ENCODE measurements at regions not wholly inside any gene's neighbourhood (a gene's known extent, or its start where the extent isn't known, plus 50 kb on each side); places are given as distances from the start of the nearest gene placed in this dataset.

GRCh38 chr10:130888493-130888892, 423.0 kb downstream of the TCERG1L start:
- CTCF ChIA-PET: interaction anchor here (1.0 kb wide), 1 partner anchor 180 kb away, joined by 3 read pairs; no protein-coding TSS in a partner anchor
- Histone ChIP-seq H3K4me3 (no peak overlapping the region), H3K4me1 (no peaks in the 10 kb centered on the region), H3K4me2 (no peak overlapping the region), H3K9me3 (no peaks in the 10 kb centered on the region), H3K27ac (no peak overlapping the region)
- ATAC-seq (no peak), FAIRE-seq (no peak), DNase-seq (ENCODE audit: low read depth in 1 of 2, low spot score in 1 of 2) (no peak)
- no peak for TF ChIP-seq NFE2L2 (conservative IDR thresholded peaks at IDR 0.05; ENCODE audit: low read length)
- no peak for TF ChIP-seq BCL3 (IDR thresholded peaks at IDR 0.05)
- no peak for TF ChIP-seq POLR2AphosphoS2 (conservative IDR thresholded peaks at IDR 0.05; ENCODE audit: low read length)
- no peak for TF ChIP-seq USF2 (IDR thresholded peaks at IDR 0.05)
- TF ChIP-seq HOXB13 (CRISPR knock-in tag; IDR thresholded peaks at IDR 0.05; ENCODE audit: low read depth): no peak
- no peak for TF ChIP-seq MAZ (IDR thresholded peaks at IDR 0.05; ENCODE audit: borderline replicate concordance, low read depth, low read length)
- TF ChIP-seq MYC (IDR thresholded peaks at IDR 0.05; ENCODE audit: borderline replicate concordance, low read length): no peak
- TF ChIP-seq ZFP36 (IDR thresholded peaks at IDR 0.05; ENCODE audit: borderline replicate concordance, partially characterized antibody): no peak
- no peak for TF ChIP-seq RAD21 (conservative IDR thresholded peaks at IDR 0.05 in 1 of 2, IDR thresholded peaks at IDR 0.05 in 1 of 2)
- no peak for TF ChIP-seq EP300 (IDR thresholded peaks at IDR 0.05)
- no peak for TF ChIP-seq PHF8 (IDR thresholded peaks at IDR 0.05; ENCODE audit: borderline replicate concordance, low read depth)
- no peak for TF ChIP-seq KDM5A (IDR thresholded peaks at IDR 0.05)
- no peak for TF ChIP-seq HEYL (CRISPR knock-in tag; IDR thresholded peaks at IDR 0.05)
- TF ChIP-seq REST (IDR thresholded peaks at IDR 0.05): no peak
- TF ChIP-seq CTCF (IDR thresholded peaks at IDR 0.05): no peak
- TF ChIP-seq EHF (CRISPR knock-in tag; IDR thresholded peaks at IDR 0.05): no peak
- POLR2A ChIA-PET: no interaction called here
- WGBS (ENCODE audit: missing lambda C conversion rate): 28% methylated on average over 2 of the region's 2 CpGs

- ChIA-PET CTCF (interaction anchor here (1.0 kb wide), 1 partner anchor 179 kb away, joined by 3 read pairs; no protein-coding TSS in a partner anchor), POLR2A (no interaction called here)
- H3K27ac ChIP-seq: no peak overlapping the region
- TF ChIP-seq ZSCAN20 (CRISPR knock-in tag; IDR thresholded peaks at IDR 0.05): no peak
- no peak for TF ChIP-seq RNF2 (IDR thresholded peaks at IDR 0.05; ENCODE audit: borderline replicate concordance, low read depth)
- TF ChIP-seq MYC (IDR thresholded peaks at IDR 0.05; ENCODE audit: borderline replicate concordance, low read length): no peak
- TF ChIP-seq SREBF2 (IDR thresholded peaks at IDR 0.05): no peak
- TF ChIP-seq POLR2AphosphoS2 (conservative IDR thresholded peaks at IDR 0.05; ENCODE audit: low read length): no peak
- no peak for TF ChIP-seq RARB (CRISPR knock-in tag; IDR thresholded peaks at IDR 0.05)
- TF ChIP-seq JUNB (IDR thresholded peaks at IDR 0.05): no peak
- no peak for TF ChIP-seq CHD4 (IDR thresholded peaks at IDR 0.05; ENCODE audit: borderline replicate concordance)
- no peak for TF ChIP-seq BCL3 (IDR thresholded peaks at IDR 0.05)
- no peak for TF ChIP-seq FOXS1 (CRISPR knock-in tag; IDR thresholded peaks at IDR 0.05)
- no peak for TF ChIP-seq EHF (CRISPR knock-in tag; IDR thresholded peaks at IDR 0.05)
- TF ChIP-seq GATA3 (IDR thresholded peaks at IDR 0.05; ENCODE audit: borderline replicate concordance): no peak
- TF ChIP-seq FOSL2 (IDR thresholded peaks at IDR 0.05): no peak
- TF ChIP-seq FOSL2 (CRISPR knock-in tag; IDR thresholded peaks at IDR 0.05): no peak
- no peak for FAIRE-seq
- no peak overlapping the region for H3K4me2 ChIP-seq
- no peak for DNase-seq (ENCODE audit: low read depth in 1 of 2, low spot score in 1 of 2)
- no peak overlapping the region for H3K4me3 ChIP-seq
- H3K4me1 ChIP-seq: no peaks in the 10 kb centered on the region
- no peak for ATAC-seq
- WGBS (ENCODE audit: missing lambda C conversion rate): 28% methylated on average over 8 of the region's 8 CpGs
- H3K9me3 ChIP-seq: no peaks in the 10 kb centered on the region
Measured at GRCh38 chr10:130889240-130889639, 422.3 kb downstream of the TCERG1L start.

Data from A549 (cell line).